B cell (primary cell): ENCODE measurements at regions not wholly inside any gene's neighbourhood (a gene's known extent, or its start where the extent isn't known, plus 50 kb on each side); places are given as distances from the start of the nearest gene placed in this dataset.

Experiments
- ATAC-seq: fragments of 200-7000 bp; cut with Tn5 transposase; one replicate; pipeline ENCODE4 v1.10.0; 2021; ENCODE audit warnings: low read depth, mild to moderate bottlenecking, moderate number of reproducible peaks, moderate library complexity
- CTCF ChIA-PET: fragments of 350-600 bp; sonication (Branson Sonifier 250); formaldehyde crosslinking; loops from one replicate; lab custom pipeline; 2021; ENCODE audit warnings: antibody characterized with exemption, inconsistent platforms; lab: Charles Lee
- POLR2A ChIA-PET: fragments of 350-600 bp; sonication (Branson Sonifier 250); formaldehyde crosslinking; loops from one replicate; lab custom pipeline; 2021; ENCODE audit warnings: antibody characterized with exemption; lab: Charles Lee
- DNase-seq: peaks from one replicate; pipeline ENCODE4 v3.0.0; 2013
- H2AFZ ChIP-seq: 2 replicates; pipeline ENCODE4 v1.6.1; 2012; ENCODE audit warnings: mild to moderate bottlenecking, low read depth, low read length; ENCODE audit not compliant: insufficient read depth, poor library complexity, severe bottlenecking
- H3K27ac ChIP-seq, 2 donors: 1 replicate in 1 of 2; 2 replicates in 1 of 2; pipeline ENCODE4 v1.5.1; 2012 to 2013; ENCODE audit warnings: low read length in 2 of 2, mild to moderate bottlenecking in 2 of 2, moderate library complexity in 1 of 2
- H3K27me3 ChIP-seq, 4 experiments: fragments of 200-600 bp in 1 of 4; sonication (generic) in 1 of 4; replicated peaks in 1 of 4; 1 replicate in 2 of 4; 2 replicates in 2 of 4; pipeline versions ENCODE4 v1.6.1 to v1.7.0; 2013 to 2016; ENCODE audit warnings: low read length in 3 of 4, mild to moderate bottlenecking in 2 of 4, mixed read lengths in 1 of 4, moderate library complexity in 1 of 4; ENCODE audit not compliant: insufficient read depth in 4 of 4, control insufficient read depth in 3 of 4; ENCODE audit errors: control extremely low read depth in 1 of 4
- H3K36me3 ChIP-seq, 2 experiments: replicated peaks in 1 of 2; 1 replicate in 1 of 2; 2 replicates in 1 of 2; pipeline versions ENCODE4 v1.6.1 to v1.7.1; 2013; ENCODE audit warnings: low read length in 1 of 2; ENCODE audit not compliant: insufficient read depth in 2 of 2, control insufficient read depth in 1 of 2; ENCODE audit errors: control extremely low read depth in 1 of 2, extremely low read depth in 1 of 2
- H3K4me1 ChIP-seq, 2 donors: fragments of 200-600 bp in 1 of 2; sonication (generic) in 1 of 2; 1 replicate in 1 of 2; 2 replicates in 1 of 2; pipeline versions ENCODE4 v1.5.1 to v1.6.1; 2013 to 2017; ENCODE audit warnings: low read length in 2 of 2; ENCODE audit not compliant: control insufficient read depth in 2 of 2, insufficient read depth in 2 of 2
- H3K4me2 ChIP-seq: replicated peaks from 2 replicates; pipeline ENCODE3; 2012; ENCODE audit warnings: mild to moderate bottlenecking, low read depth, low read length; ENCODE audit not compliant: poor library complexity, severe bottlenecking
- H3K4me3 ChIP-seq, 5 experiments: fragments of 200-600 bp in 1 of 5; sonication (generic) in 1 of 5; 1 replicate in 3 of 5; 2 replicates in 2 of 5; pipeline versions ENCODE4 v1.5.1 to v1.7.0; 2011 to 2016; ENCODE audit warnings: low read length in 4 of 5, mild to moderate bottlenecking in 4 of 5, low read depth in 2 of 5, control low read depth in 1 of 5, moderate library complexity in 1 of 5; ENCODE audit not compliant: insufficient read depth in 1 of 5; ENCODE audit errors: control extremely low read depth in 1 of 5, extremely low read depth in 1 of 5
- H3K79me2 ChIP-seq: fragments of 200-600 bp; sonication (generic); one replicate; pipeline ENCODE4 v1.6.0; 2016; ENCODE audit warnings: low read length; ENCODE audit not compliant: control insufficient read depth, insufficient read depth
- H3K9ac ChIP-seq: fragments of 200-600 bp; sonication (generic); 2 replicates; pipeline ENCODE4 v1.6.1; 2017; ENCODE audit warnings: mild to moderate bottlenecking, low read length, moderate library complexity
- H3K9me3 ChIP-seq, 3 donors: one replicate each; pipeline versions ENCODE4 v1.6.1 to v1.7.1; 2013; ENCODE audit warnings: low read length in 2 of 3; ENCODE audit not compliant: control insufficient read depth in 2 of 3, insufficient read depth in 1 of 3; ENCODE audit errors: control extremely low read depth in 1 of 3
- H4K20me1 ChIP-seq: 2 replicates; pipeline ENCODE4 v1.6.0; 2012; ENCODE audit warnings: mild to moderate bottlenecking, low read length; ENCODE audit not compliant: insufficient read depth, control insufficient read depth, poor library complexity, severe bottlenecking
- H3K27ac Mint-ChIP-seq: one replicate; pipeline ENCODE4 v1.8.0; 2021; ENCODE audit warnings: mixed read lengths
- H3K27me3 Mint-ChIP-seq: one replicate; pipeline ENCODE4 v1.8.0; 2021; ENCODE audit warnings: mixed read lengths
- H3K4me1 Mint-ChIP-seq: one replicate; pipeline ENCODE4 v1.8.0; 2021; ENCODE audit warnings: mixed read lengths
- H3K4me3 Mint-ChIP-seq: one replicate; pipeline ENCODE4 v1.8.0; 2021; ENCODE audit warnings: mixed read lengths
- H3K9me3 Mint-ChIP-seq: one replicate; pipeline ENCODE4 v1.8.0; 2022; ENCODE audit warnings: mixed read lengths; ENCODE audit not compliant: insufficient read depth
- CTCF ChIP-seq: fragments of 200-600 bp; IDR thresholded peaks from one replicate; pipeline ENCODE4 v1.8.0; 2022; ENCODE audit warnings: antibody characterized with exemption, mild to moderate bottlenecking
- EZH2 ChIP-seq: IDR thresholded peaks from 2 replicates; pipeline ENCODE4 v1.6.1; 2012; ENCODE audit warnings: borderline replicate concordance, low read depth, mild to moderate bottlenecking, moderate library complexity, low read length; ENCODE audit not compliant: insufficient read depth, poor library complexity, severe bottlenecking
- WGBS: methylation state at CpG from one replicate; pipeline ENCODE4 v1.1.5; 2013; ENCODE audit warnings: missing lambda C conversion rate; ENCODE audit not compliant: insufficient coverage; 5-methylcytosine and 5-hydroxymethylcytosine counted together
- intact Hi-C: fragments of 100-400 bp; cut with micrococcal nuclease; formaldehyde crosslinking; loops from one replicate; pipeline ENCODE4 v1.10.0; 2022

GRCh38 chr2:51789918-51790317 lies 758.0 kb upstream of the NRXN1 start:
- Histone ChIP-seq H3K27me3 (no peaks in the 10 kb centered on the region), H2AFZ (no peak overlapping the region), H3K27ac (no peak overlapping the region), H3K4me1 (no peaks in the 10 kb centered on the region), H3K4me3 (no peak overlapping the region), H3K9me3 (peaks cover 0 to 7% (median 0%) of the 10 kb centered on the region in 3 donors), H3K79me2 (no peaks in the 10 kb centered on the region), H3K9ac (no peak overlapping the region), H3K36me3 (no peaks in the 10 kb centered on the region), H3K4me2 (no peak overlapping the region), H4K20me1 (no peaks in the 10 kb centered on the region)
- ATAC-seq (no peak), DNase-seq (no peak)
- Mint-ChIP-seq H3K9me3 (peaks cover 4% of the 10 kb centered on the region), H3K27me3 (no peaks in the 10 kb centered on the region), H3K4me3 (no peak overlapping the region), H3K4me1 (no peaks in the 10 kb centered on the region), H3K27ac (no peak overlapping the region)
- intact Hi-C loops: no loop called here
- POLR2A ChIA-PET: no interaction called here
- no peak for TF ChIP-seq CTCF
- TF ChIP-seq EZH2: no peak
- 80% methylated on average over 1 of the region's 2 CpGs for WGBS
- CTCF ChIA-PET: no interaction called here

- H3K79me2 ChIP-seq: no peaks in the 10 kb centered on the region
- 89% methylated on average over 3 of the region's 6 CpGs for WGBS
- ATAC-seq: no peak
- H3K4me3 ChIP-seq: no peak overlapping the region
- ChIA-PET POLR2A (no interaction called here), CTCF (no interaction called here)
- no peaks in the 10 kb centered on the region for H3K9me3 Mint-ChIP-seq
- H3K4me1 Mint-ChIP-seq: no peaks in the 10 kb centered on the region
- no peaks in the 10 kb centered on the region for H3K27me3 ChIP-seq
- no peak overlapping the region for H3K4me2 ChIP-seq
- H4K20me1 ChIP-seq: no peaks in the 10 kb centered on the region
- no peak overlapping the region for H3K27ac Mint-ChIP-seq
- intact Hi-C loops: no loop called here
- DNase-seq: no peak
- H3K27me3 Mint-ChIP-seq: no peaks in the 10 kb centered on the region
- peaks cover 0 to 7% (median 0%) of the 10 kb centered on the region in 3 donors for H3K9me3 ChIP-seq
- H3K4me3 Mint-ChIP-seq: no peak overlapping the region
- H3K27ac ChIP-seq: no peak overlapping the region
- H3K4me1 ChIP-seq: no peaks in the 10 kb centered on the region
- no peak overlapping the region for H2AFZ ChIP-seq
- no peak overlapping the region for H3K9ac ChIP-seq
- H3K36me3 ChIP-seq: no peaks in the 10 kb centered on the region
- TF ChIP-seq CTCF: no peak
- no peak for TF ChIP-seq EZH2
Measured at GRCh38 chr2:51782921-51783765, 751.2 kb upstream of the NRXN1 start.
